Right atrium auricular region (tissue), 2 donors: ENCODE measurements at regions not wholly inside any gene's neighbourhood (a gene's known extent, or its start where the extent isn't known, plus 50 kb on each side); places are given as distances from the start of the nearest gene placed in this dataset.

ENCODE experiments used
- DNase-seq: peaks from one replicate; pipeline ENCODE4 v3.0.0-alpha.2; 2019; ENCODE audit warnings: low spot score
- H3K27ac ChIP-seq, 2 donors: fragments of 200-600 bp; sonication (generic); 1 replicate in 1 of 2; 2 replicates in 1 of 2; pipeline ENCODE4 v1.5.1; 2016 to 2019
- H3K27me3 ChIP-seq, 2 donors: fragments of 200-600 bp; sonication (generic); one replicate each; pipeline versions ENCODE4 v1.5.1 to v1.6.0; 2017 to 2019
- H3K36me3 ChIP-seq: fragments of 200-600 bp; sonication (generic); one replicate; pipeline ENCODE4 v1.5.1; 2016
- H3K4me1 ChIP-seq, 2 donors: fragments of 200-600 bp; sonication (generic); one replicate each; pipeline versions ENCODE4 v1.5.1 to v1.6.0; 2017 to 2019
- H3K4me3 ChIP-seq, 2 donors: fragments of 200-600 bp; sonication (generic); 1 replicate in 1 of 2; 2 replicates in 1 of 2; pipeline ENCODE4 v1.5.1; 2017 to 2019; ENCODE audit warnings: mild to moderate bottlenecking in 1 of 2, moderate library complexity in 1 of 2
- H3K9me3 ChIP-seq, 2 donors: fragments of 200-600 bp; sonication (generic); one replicate each; pipeline ENCODE4 v1.5.1; 2019
- CTCF ChIP-seq, 2 donors: fragments of 200-600 bp; sonication (generic); IDR thresholded peaks; one replicate each; pipeline ENCODE4 v1.5.1; 2019; ENCODE audit warnings: antibody characterized with exemption in 2 of 2

DNA sequence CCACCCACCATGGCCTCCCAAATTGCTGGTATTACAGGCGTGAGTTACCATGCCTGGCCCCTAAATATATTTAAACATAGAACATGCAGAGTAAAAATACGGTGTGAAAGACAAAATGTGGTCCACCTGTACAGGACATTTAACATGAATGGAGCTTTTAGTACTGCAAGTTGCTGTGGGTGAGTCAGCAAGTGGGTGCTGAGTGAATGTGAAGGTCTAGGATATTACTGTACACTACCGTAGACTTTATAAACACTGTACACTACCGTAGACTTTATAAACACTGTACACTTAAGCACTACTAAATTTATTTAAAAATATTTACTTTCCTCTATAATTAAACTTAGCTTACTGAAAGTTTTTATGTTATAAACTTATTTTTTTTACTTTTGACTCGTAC is 317.8 kb downstream of the PRDM9 start:
- no peak for DNase-seq
- Histone ChIP-seq H3K36me3 (no peaks in the 10 kb centered on the region), H3K4me1 (no peaks in the 10 kb centered on the region), H3K27me3 (no peaks in the 10 kb centered on the region), H3K4me3 (no peak overlapping the region), H3K27ac (no peak overlapping the region), H3K9me3 (no peaks in the 10 kb centered on the region)
- TF ChIP-seq CTCF (IDR thresholded peaks at IDR 0.05): no peak

GRCh38 chr5:23840083-23840482 is 332.7 kb downstream of the PRDM9 start:
- no peak overlapping the region for H3K4me3 ChIP-seq
- no peaks in the 10 kb centered on the region for H3K27me3 ChIP-seq
- H3K27ac ChIP-seq: no peak overlapping the region
- no peaks in the 10 kb centered on the region for H3K4me1 ChIP-seq
- TF ChIP-seq CTCF (IDR thresholded peaks at IDR 0.05): peak in 1 of 2 donors; percentile 13
- peaks cover 0 to 16% of the 10 kb centered on the region in 2 donors for H3K9me3 ChIP-seq
- H3K36me3 ChIP-seq: no peaks in the 10 kb centered on the region
- DNase-seq: no peak

DNA sequence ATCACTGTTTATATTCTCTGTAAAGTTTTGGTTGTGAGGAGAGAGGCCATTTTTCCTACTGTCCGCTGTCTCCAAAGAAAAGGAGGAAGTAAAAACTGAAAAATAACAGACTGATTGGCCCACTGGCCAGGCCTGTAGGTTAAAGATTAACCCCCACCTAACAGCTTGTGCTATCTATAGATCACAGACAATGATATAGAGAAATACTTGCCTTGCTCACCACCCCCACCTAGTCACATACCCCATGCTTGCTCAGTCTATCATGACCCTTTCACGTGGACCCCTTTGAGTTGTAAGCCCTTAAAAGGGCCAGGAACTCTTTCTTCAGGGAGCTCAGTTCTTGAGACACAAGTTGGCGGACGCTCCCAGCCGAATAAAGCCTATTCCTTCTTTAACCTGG is 357.4 kb downstream of the PRDM9 start:
- no peaks in the 10 kb centered on the region for H3K27me3 ChIP-seq
- no peaks in the 10 kb centered on the region for H3K36me3 ChIP-seq
- H3K4me1 ChIP-seq: no peaks in the 10 kb centered on the region
- H3K9me3 ChIP-seq: no peaks in the 10 kb centered on the region
- DNase-seq: no peak
- TF ChIP-seq CTCF (IDR thresholded peaks at IDR 0.05): no peak
- no peak overlapping the region for H3K4me3 ChIP-seq
- H3K27ac ChIP-seq: no peak overlapping the region

DNA sequence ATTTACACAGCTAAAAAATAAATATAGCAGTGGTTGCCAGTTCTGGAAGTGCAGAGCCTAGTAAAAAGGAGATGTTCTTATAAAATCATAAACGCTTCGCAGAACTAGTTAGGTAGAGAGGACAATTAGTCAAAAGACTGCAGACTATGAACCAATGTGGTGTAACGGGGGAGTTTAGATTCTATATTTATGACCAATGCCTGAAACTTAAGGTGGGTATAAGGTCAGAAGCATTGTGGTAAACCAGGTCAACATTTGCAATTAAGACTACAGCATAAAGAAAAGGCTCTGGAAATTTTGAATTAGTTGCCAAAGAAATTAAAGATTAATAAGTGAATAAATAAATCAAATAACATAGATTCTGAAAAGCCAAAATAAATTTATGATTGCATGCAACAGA is 370.4 kb downstream of the PRDM9 start:
- TF ChIP-seq CTCF (IDR thresholded peaks at IDR 0.05): no peak
- DNase-seq: no peak
- Histone ChIP-seq H3K4me3 (no peak overlapping the region), H3K27me3 (no peaks in the 10 kb centered on the region), H3K27ac (no peak overlapping the region), H3K9me3 (no peaks in the 10 kb centered on the region), H3K4me1 (no peaks in the 10 kb centered on the region), H3K36me3 (no peaks in the 10 kb centered on the region)

DNA sequence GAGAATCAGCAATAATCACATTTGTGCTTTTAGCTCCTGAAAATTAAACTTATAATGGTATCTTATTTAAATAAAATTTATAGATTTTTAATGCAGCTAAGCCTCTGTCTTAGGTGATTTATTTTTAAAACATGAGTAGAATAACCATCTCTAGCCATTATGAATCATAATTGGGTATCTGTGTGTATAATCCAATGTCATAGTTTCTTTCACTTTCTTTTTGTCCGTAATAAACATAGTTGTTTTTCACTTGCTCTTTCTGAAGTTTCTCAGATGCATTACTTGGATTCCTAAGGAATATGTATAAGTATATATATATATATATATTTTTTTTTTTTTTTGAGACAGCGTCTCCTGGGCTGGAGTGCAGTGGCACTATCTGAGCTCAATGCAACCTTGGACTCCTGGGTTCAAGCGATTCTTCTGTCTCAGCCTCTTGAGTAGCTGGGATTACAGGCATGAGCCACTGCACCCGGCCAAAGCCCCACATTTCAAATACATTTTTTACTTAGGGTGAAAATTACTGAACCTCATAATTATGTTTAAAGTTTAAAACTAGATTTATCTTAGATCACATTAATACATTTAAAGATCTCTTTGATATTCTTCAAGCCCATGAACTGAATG is 377.1 kb downstream of the PRDM9 start:
- no peaks in the 10 kb centered on the region for H3K4me1 ChIP-seq
- H3K36me3 ChIP-seq: no peaks in the 10 kb centered on the region
- DNase-seq: no peak
- TF ChIP-seq CTCF (IDR thresholded peaks at IDR 0.05): no peak
- H3K4me3 ChIP-seq: no peak overlapping the region
- H3K9me3 ChIP-seq: no peaks in the 10 kb centered on the region
- no peak overlapping the region for H3K27ac ChIP-seq
- H3K27me3 ChIP-seq: no peaks in the 10 kb centered on the region

DNA sequence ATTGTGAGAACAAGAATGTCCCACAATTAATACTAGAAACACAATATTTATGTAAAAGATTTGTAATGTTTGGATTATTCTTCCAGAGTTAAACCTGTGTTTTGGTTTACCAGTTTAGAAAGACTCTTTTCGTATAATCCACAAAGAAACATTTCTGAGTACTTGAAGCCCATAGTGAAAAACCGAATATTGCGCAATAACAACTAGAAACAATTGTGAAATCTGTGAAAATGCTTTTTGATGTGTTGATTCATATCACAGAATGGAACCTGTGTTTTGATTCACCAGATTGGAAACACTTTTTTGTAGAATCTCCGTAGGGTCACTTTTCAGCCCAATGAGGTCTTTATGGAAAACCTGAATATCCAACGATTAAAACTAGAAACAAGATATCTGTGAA is 386.2 kb downstream of the PRDM9 start:
- TF ChIP-seq CTCF (IDR thresholded peaks at IDR 0.05): no peak
- H3K36me3 ChIP-seq: no peaks in the 10 kb centered on the region
- no peak overlapping the region for H3K4me3 ChIP-seq
- H3K27me3 ChIP-seq: no peaks in the 10 kb centered on the region
- no peak overlapping the region for H3K27ac ChIP-seq
- no peak for DNase-seq
- no peaks in the 10 kb centered on the region for H3K4me1 ChIP-seq
- peaks cover 0 to 7% of the 10 kb centered on the region in 2 donors for H3K9me3 ChIP-seq
